HepG2 (cell line): ENCODE measurements at regions not wholly inside any gene's neighbourhood (a gene's known extent, or its start where the extent isn't known, plus 50 kb on each side); places are given as distances from the start of the nearest gene placed in this dataset.

Experiments used
- ARNT2 ChIP-seq: sonication (generic); formaldehyde crosslinking; IDR thresholded peaks from 2 replicates; pipeline ENCODE4 v1.8.0; 2022; ENCODE audit warnings: mild to moderate bottlenecking, low read depth, missing genetic modification reagents, moderate library complexity
- ATRX ChIP-seq: sonication (generic); formaldehyde crosslinking; IDR thresholded peaks from 2 replicates; pipeline ENCODE4 v1.4.0; 2020; ENCODE audit warnings: missing genetic modification reagents, borderline replicate concordance
- CHCHD3 ChIP-seq: sonication (generic); formaldehyde crosslinking; IDR thresholded peaks from 2 replicates; pipeline ENCODE4 v1.8.0; 2022; ENCODE audit warnings: mild to moderate bottlenecking, missing genetic modification reagents, moderate library complexity
- DNMT1 ChIP-seq: sonication (generic); formaldehyde crosslinking; IDR thresholded peaks from 2 replicates; pipeline ENCODE4 v1.5.1; 2020; ENCODE audit warnings: mild to moderate bottlenecking, missing genetic modification reagents
- IKZF1 ChIP-seq: fragments of 450-650 bp; IDR thresholded peaks from 2 replicates; pipeline ENCODE4 v1.7.1; 2016
- IRF2 ChIP-seq: IDR thresholded peaks from 2 replicates; pipeline ENCODE4 v1.6.1; 2018; ENCODE audit warnings: missing genetic modification reagents, missing compliant biosample characterization
- MXI1 ChIP-seq: IDR thresholded peaks from 3 replicates; pipeline ENCODE4 v1.6.1; 2012; ENCODE audit warnings: low read depth, low read length, inconsistent platforms, borderline replicate concordance
- POLR2A ChIP-seq, 2 experiments: IDR thresholded peaks; 2 replicates each; pipeline ENCODE4 v1.6.1; 2011; ENCODE audit warnings: low read depth in 2 of 2, low read length in 2 of 2, mild to moderate bottlenecking in 1 of 2, moderate library complexity in 1 of 2; ENCODE audit not compliant: insufficient read depth in 1 of 2
- SKIL ChIP-seq: sonication (generic); formaldehyde crosslinking; IDR thresholded peaks from 2 replicates; pipeline ENCODE4 v1.8.0; 2022; ENCODE audit warnings: missing genetic modification reagents, mild to moderate bottlenecking, moderate library complexity, borderline replicate concordance
- SMARCC2 ChIP-seq: fragments of 450-650 bp; IDR thresholded peaks from 2 replicates; pipeline ENCODE4 v1.6.1; 2017; ENCODE audit warnings: antibody characterized with exemption, mild to moderate bottlenecking
- TEAD2 ChIP-seq: sonication (generic); formaldehyde crosslinking; IDR thresholded peaks from 2 replicates; pipeline ENCODE4 v1.9.0; 2021; ENCODE audit warnings: missing genetic modification reagents
- ZFP41 ChIP-seq: sonication (generic); formaldehyde crosslinking; IDR thresholded peaks from 2 replicates; pipeline ENCODE4 v1.4.0; 2020; ENCODE audit warnings: mild to moderate bottlenecking, missing genetic modification reagents, borderline replicate concordance
- ZNF513 ChIP-seq: sonication (generic); formaldehyde crosslinking; conservative IDR thresholded peaks from 2 replicates; pipeline ENCODE4 v1.5.0; 2020; ENCODE audit warnings: missing genetic modification reagents
- ZNF543 ChIP-seq: sonication (generic); formaldehyde crosslinking; IDR thresholded peaks from 2 replicates; pipeline ENCODE4 v1.4.0; 2020; ENCODE audit warnings: mild to moderate bottlenecking, missing genetic modification reagents

GRCh38 chr4:111268769-111269414 lies 646.0 kb upstream of the PITX2 start:
- TF ChIP-seq TEAD2 (CRISPR knock-in tag) (no peak), IKZF1 (no peak), POLR2A (IDR thresholded peaks at IDR 0.05; ENCODE audit: insufficient read depth in 1 of 2, low read depth in 2 of 2, low read length in 2 of 2) (no peak), ZNF513 (no peak), SKIL (CRISPR knock-in tag) (no peak), MXI1 (no peak), IRF2 (no peak), CHCHD3 (CRISPR knock-in tag) (no peak), ARNT2 (no peak), ZFP41 (CRISPR knock-in tag) (no peak), DNMT1 (no peak), ZNF543 (CRISPR knock-in tag) (no peak), SMARCC2 (no peak), ATRX (CRISPR knock-in tag) (no peak)
